IPS-20b (cell line): ENCODE measurements at regions not wholly inside any gene's neighbourhood (a gene's known extent, or its start where the extent isn't known, plus 50 kb on each side); places are given as distances from the start of the nearest gene placed in this dataset.

Experiments
- H3K27ac ChIP-seq: one replicate; pipeline ENCODE4 v1.5.1; 2013; ENCODE audit warnings: low read length
- H3K27me3 ChIP-seq: 2 replicates; pipeline ENCODE4 v1.6.1; 2013; ENCODE audit warnings: mild to moderate bottlenecking, low read length, inconsistent platforms; ENCODE audit not compliant: insufficient read depth
- H3K36me3 ChIP-seq: 2 replicates; pipeline ENCODE4 v1.6.1; 2013; ENCODE audit warnings: low read depth, mild to moderate bottlenecking, inconsistent platforms, low read length, moderate library complexity; ENCODE audit not compliant: insufficient read depth
- H3K4me1 ChIP-seq: 2 replicates; pipeline ENCODE4 v1.6.1; 2013; ENCODE audit warnings: mild to moderate bottlenecking, control low read depth, inconsistent platforms, low read length, moderate library complexity; ENCODE audit not compliant: insufficient read depth
- H3K4me3 ChIP-seq: 2 replicates; pipeline ENCODE4 v1.5.1; 2013; ENCODE audit warnings: mild to moderate bottlenecking, low read length, inconsistent platforms
- H3K9ac ChIP-seq: 2 replicates; pipeline ENCODE4 v1.6.1; 2013; ENCODE audit warnings: low read depth, mild to moderate bottlenecking, inconsistent platforms, low read length, moderate library complexity
- H3K9me3 ChIP-seq: 2 replicates; pipeline ENCODE4 v1.6.1; 2013; ENCODE audit warnings: mild to moderate bottlenecking, low read depth, low read length, inconsistent platforms; ENCODE audit not compliant: insufficient read depth

DNA sequence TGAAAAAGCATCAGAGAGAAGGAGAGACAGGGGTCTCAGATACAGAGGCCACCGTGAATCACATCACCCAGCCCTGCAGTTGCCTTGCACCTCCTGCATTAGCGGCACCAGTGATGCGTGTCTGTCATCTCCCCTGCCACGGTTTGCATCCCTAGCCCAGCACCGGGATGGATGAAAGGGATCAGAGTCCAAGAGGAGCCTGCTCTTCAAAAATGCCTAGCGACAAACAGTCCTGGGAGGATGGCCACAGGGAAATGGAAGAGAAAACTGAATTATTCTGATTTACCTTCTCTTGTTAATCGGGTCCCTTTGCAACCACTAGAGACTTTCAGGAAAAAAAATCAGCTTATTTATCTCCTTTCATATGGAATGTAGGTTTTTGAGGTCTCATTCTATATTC is 495.6 kb upstream of the KIRREL3 start:
- Histone ChIP-seq H3K9ac (no peak overlapping the region), H3K4me3 (no peak overlapping the region), H3K9me3 (peaks cover 9% of the 10 kb centered on the region), H3K27me3 (no peaks in the 10 kb centered on the region), H3K27ac (no peak overlapping the region), H3K36me3 (no peaks in the 10 kb centered on the region), H3K4me1 (peaks cover 3% of the 10 kb centered on the region; the same call in 1 of the 2 replicates)

DNA sequence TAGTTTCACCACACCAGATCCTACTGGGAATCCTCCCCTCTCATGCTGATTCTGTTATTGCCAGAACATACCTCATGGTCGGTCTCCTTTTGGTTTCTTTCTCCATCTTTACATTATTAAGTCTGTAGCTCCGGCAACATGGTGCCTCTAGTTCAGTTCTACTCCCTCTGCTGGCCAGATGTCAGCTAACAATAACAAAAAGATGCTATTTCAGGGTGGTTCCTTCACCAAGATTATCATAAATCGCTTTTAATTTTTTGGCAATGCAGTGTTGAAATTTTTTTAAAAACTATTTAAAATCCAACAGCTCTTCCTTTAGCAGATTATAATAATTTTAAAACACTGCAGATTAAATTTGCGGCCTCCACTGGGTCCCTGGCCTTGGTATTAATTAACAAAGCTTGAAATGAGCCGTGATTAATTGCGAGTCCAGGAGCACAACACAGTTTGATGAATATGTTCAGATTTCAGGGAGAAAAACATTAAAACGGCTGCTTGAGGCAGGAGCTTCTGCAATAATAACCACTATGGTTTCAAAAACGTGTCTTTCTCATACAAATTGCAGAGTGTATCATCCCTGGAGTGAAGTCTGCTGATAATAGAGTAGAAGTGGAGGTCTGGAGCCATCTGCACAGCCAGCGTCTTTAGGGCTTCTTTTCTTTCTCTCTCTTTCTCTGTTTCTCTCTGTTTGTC is 492.9 kb upstream of the KIRREL3 start:
- Histone ChIP-seq H3K9me3 (peaks cover 15% of the 10 kb centered on the region), H3K27me3 (no peaks in the 10 kb centered on the region), H3K36me3 (no peaks in the 10 kb centered on the region), H3K4me3 (no peak overlapping the region), H3K9ac (no peak overlapping the region), H3K4me1 (peaks cover under 1% of the 10 kb centered on the region; the same call in 1 of the 2 replicates), H3K27ac (no peak overlapping the region)

DNA sequence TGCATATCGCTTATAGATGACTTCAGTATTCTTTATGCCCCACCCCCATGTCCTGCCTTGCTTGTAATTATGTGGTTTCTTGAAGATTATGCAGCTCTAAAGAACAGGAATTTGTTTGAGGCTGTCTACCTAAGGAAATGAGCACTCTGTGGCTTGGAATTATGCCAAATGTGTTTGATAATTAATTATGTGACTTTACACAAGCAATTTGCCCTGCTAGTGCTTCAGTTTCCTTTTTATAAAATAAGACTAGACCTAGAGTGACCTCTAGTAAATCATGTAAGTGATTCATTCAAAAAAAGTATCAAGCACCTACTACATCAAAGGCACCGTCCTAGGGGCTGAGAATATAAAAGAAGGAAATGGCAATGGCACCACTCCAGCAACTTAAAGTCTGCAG is 491.5 kb upstream of the KIRREL3 start:
- no peak overlapping the region for H3K4me3 ChIP-seq
- no peak overlapping the region for H3K27ac ChIP-seq
- no peak overlapping the region for H3K9ac ChIP-seq
- no peaks in the 10 kb centered on the region for H3K4me1 ChIP-seq
- no peaks in the 10 kb centered on the region for H3K36me3 ChIP-seq
- no peaks in the 10 kb centered on the region for H3K27me3 ChIP-seq
- peaks cover 15% of the 10 kb centered on the region for H3K9me3 ChIP-seq

- Histone ChIP-seq H3K9ac (no peak overlapping the region), H3K4me3 (no peak overlapping the region), H3K9me3 (peaks cover 15% of the 10 kb centered on the region), H3K36me3 (no peaks in the 10 kb centered on the region), H3K4me1 (no peaks in the 10 kb centered on the region), H3K27ac (no peak overlapping the region), H3K27me3 (no peaks in the 10 kb centered on the region)
These were observed 491.0 kb upstream of the KIRREL3 start for GRCh38 chr11:127491589-127491988.

GRCh38 chr11:127490896-127491295 is 490.3 kb upstream of the KIRREL3 start:
- Histone ChIP-seq H3K27ac (no peak overlapping the region), H3K36me3 (no peaks in the 10 kb centered on the region), H3K4me1 (no peaks in the 10 kb centered on the region), H3K9ac (no peak overlapping the region), H3K9me3 (peaks cover 15% of the 10 kb centered on the region), H3K27me3 (no peaks in the 10 kb centered on the region), H3K4me3 (no peak overlapping the region)

DNA sequence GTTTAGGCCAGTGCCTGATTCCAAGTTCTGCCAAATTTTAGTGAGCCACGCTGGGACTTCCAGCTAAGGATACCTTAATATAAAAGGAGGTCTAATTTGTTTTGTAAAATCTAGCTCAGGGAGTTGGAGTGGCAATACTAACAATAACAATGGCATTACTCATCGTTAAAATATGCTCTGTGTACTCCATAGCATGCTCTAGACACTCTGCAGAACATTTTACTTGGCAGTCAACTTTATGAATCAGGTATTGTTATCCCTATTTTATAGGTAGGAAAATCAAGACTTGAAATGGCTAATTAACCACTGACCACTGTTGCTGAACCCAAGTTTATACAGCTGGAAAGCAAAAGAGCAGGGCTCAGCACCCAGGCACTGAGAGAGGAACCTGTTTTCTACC is 485.0 kb upstream of the KIRREL3 start:
- H3K36me3 ChIP-seq = no peaks in the 10 kb centered on the region
- no peak overlapping the region for H3K27ac ChIP-seq
- no peaks in the 10 kb centered on the region for H3K4me1 ChIP-seq
- no peak overlapping the region for H3K9ac ChIP-seq
- no peak overlapping the region for H3K4me3 ChIP-seq
- no peaks in the 10 kb centered on the region; the same call in 1 of the 2 replicates for H3K9me3 ChIP-seq
- H3K27me3 ChIP-seq = no peaks in the 10 kb centered on the region

- Histone ChIP-seq H3K9ac (no peak overlapping the region), H3K27ac (no peak overlapping the region), H3K9me3 (no peaks in the 10 kb centered on the region), H3K4me3 (no peak overlapping the region), H3K4me1 (no peaks in the 10 kb centered on the region), H3K36me3 (no peaks in the 10 kb centered on the region), H3K27me3 (no peaks in the 10 kb centered on the region)
These were observed 480.8 kb upstream of the KIRREL3 start for GRCh38 chr11:127481391-127481790.

GRCh38 chr11:127478826-127479225 is 478.3 kb upstream of the KIRREL3 start:
- Histone ChIP-seq H3K36me3 (no peaks in the 10 kb centered on the region), H3K9me3 (no peaks in the 10 kb centered on the region), H3K4me1 (no peaks in the 10 kb centered on the region), H3K27me3 (no peaks in the 10 kb centered on the region), H3K4me3 (no peak overlapping the region), H3K27ac (no peak overlapping the region), H3K9ac (no peak overlapping the region)

GRCh38 chr11:127474766-127475165 is 474.2 kb upstream of the KIRREL3 start:
- H3K9me3 ChIP-seq = no peaks in the 10 kb centered on the region
- H3K27ac ChIP-seq = no peak overlapping the region
- no peaks in the 10 kb centered on the region for H3K36me3 ChIP-seq
- no peaks in the 10 kb centered on the region for H3K4me1 ChIP-seq
- no peak overlapping the region for H3K9ac ChIP-seq
- H3K4me3 ChIP-seq = no peak overlapping the region
- no peaks in the 10 kb centered on the region for H3K27me3 ChIP-seq

- no peaks in the 10 kb centered on the region for H3K27me3 ChIP-seq
- H3K27ac ChIP-seq = no peak overlapping the region
- no peak overlapping the region for H3K4me3 ChIP-seq
- no peak overlapping the region for H3K9ac ChIP-seq
- H3K4me1 ChIP-seq = no peaks in the 10 kb centered on the region
- no peaks in the 10 kb centered on the region for H3K36me3 ChIP-seq
- H3K9me3 ChIP-seq = no peaks in the 10 kb centered on the region
These were observed 471.9 kb upstream of the KIRREL3 start for GRCh38 chr11:127472505-127472904.

GRCh38 chr11:127471662-127472061 is 471.1 kb upstream of the KIRREL3 start:
- no peaks in the 10 kb centered on the region for H3K9me3 ChIP-seq
- no peak overlapping the region for H3K27ac ChIP-seq
- H3K4me1 ChIP-seq = no peaks in the 10 kb centered on the region
- no peaks in the 10 kb centered on the region for H3K27me3 ChIP-seq
- H3K4me3 ChIP-seq = no peak overlapping the region
- H3K36me3 ChIP-seq = no peaks in the 10 kb centered on the region
- no peak overlapping the region for H3K9ac ChIP-seq

DNA sequence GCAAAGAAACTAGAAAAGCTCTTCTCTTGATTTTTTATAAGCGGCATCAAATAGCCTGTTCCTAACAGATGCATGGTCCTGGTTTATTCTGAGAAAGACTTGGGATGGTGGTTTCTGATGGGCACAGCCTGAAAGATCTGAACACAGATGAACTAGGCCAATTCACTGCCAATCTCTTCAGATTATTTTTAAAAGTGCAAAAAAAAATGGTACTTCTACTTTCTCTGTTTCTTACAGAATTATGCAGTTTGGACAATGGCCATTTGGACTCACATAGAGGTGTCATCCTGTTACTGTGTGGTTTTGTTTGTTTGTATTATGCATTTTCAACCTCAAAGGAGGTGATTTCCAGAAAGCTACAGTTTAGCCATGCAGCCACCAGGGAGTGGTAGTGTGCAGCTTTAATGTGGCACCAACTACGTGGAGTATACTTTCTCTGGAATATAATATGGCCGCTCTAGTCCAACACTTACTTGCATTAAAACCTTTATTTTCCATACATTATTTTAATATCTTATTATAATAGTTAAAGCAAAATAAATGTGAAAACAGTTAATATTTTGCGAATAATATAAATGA is 469.8 kb upstream of the KIRREL3 start:
- H3K9ac ChIP-seq = no peak overlapping the region
- no peak overlapping the region for H3K4me3 ChIP-seq
- no peaks in the 10 kb centered on the region for H3K4me1 ChIP-seq

More for the DNA sequence above, 469.8 kb upstream of the KIRREL3 start:
- no peaks in the 10 kb centered on the region for H3K27me3 ChIP-seq
- H3K36me3 ChIP-seq = no peaks in the 10 kb centered on the region
- no peaks in the 10 kb centered on the region for H3K9me3 ChIP-seq
- H3K27ac ChIP-seq = no peak overlapping the region
